K562 (cell line): ENCODE measurements at regions not wholly inside any gene's neighbourhood (a gene's known extent, or its start where the extent isn't known, plus 50 kb on each side); places are given as distances from the start of the nearest gene placed in this dataset.

Experiments used
- ATAC-seq: fragments of 200-7000 bp; cut with Tn5 transposase; 3 replicates; pipeline ENCODE4 v1.9.1; 2020; ENCODE audit warnings: moderate library complexity
- BruUV-seq: library from RNA; stranded (reverse); fragments of 400-500 nt; replicated peaks from 2 replicates; lab custom pipeline; 2021; lab: Mats Ljungman, UMichigan
- CTCF ChIA-PET: fragments of 300-600 bp; formaldehyde crosslinking; extraction: SDS; loops from one replicate; lab custom pipeline; 2021; ENCODE audit warnings: low intra/inter-chr PET ratio; lab: Yijun Ruan, JAX
- POLR2A ChIA-PET: fragments of 300-600, 350-650 bp; sonication (Branson Sonifier 250); formaldehyde crosslinking; extraction: SDS; loops from one replicate; lab custom pipeline; 2021; ENCODE audit warnings: antibody characterized with exemption, inconsistent platforms; lab: Yijun Ruan, JAX
- DNase-seq, 4 experiments: peaks; one replicate each; pipeline versions ENCODE4 v3.0.0 to v3.0.0-alpha.2; 2011 to 2018; ENCODE audit warnings: low spot score in 3 of 4, mixed read lengths in 3 of 4; ENCODE audit errors: extremely low read depth in 1 of 4
- FAIRE-seq: peaks from 2 replicates; lab custom pipeline; 2011; peaks lifted over from hg19 to GRCh38; lab: Jason Lieb, UNC
- H2AFZ ChIP-seq: 2 replicates; pipeline ENCODE4 v1.6.0; 2011; ENCODE audit warnings: low read depth, low read length, control low read depth, inconsistent platforms
- H3K27ac ChIP-seq: fragments of 200-600 bp; 3 replicates; pipeline ENCODE4 v1.8.0; 2011; ENCODE audit warnings: low read depth, mild to moderate bottlenecking, control low read depth, inconsistent platforms, low read length, moderate library complexity, mixed read lengths; ENCODE audit errors: extremely low read depth
- H3K27me3 ChIP-seq, 2 experiments: fragments of 300-600 bp in 1 of 2; 2 replicates in 1 of 2; 3 replicates in 1 of 2; pipeline versions ENCODE4 v1.6.0 to v1.8.0; 2011; ENCODE audit warnings: inconsistent platforms in 2 of 2, low read length in 2 of 2, mild to moderate bottlenecking in 1 of 2, mixed read lengths in 1 of 2, moderate library complexity in 1 of 2; ENCODE audit not compliant: control insufficient read depth in 2 of 2, insufficient read depth in 2 of 2
- H3K36me3 ChIP-seq: fragments of 300-600 bp; 3 replicates; pipeline ENCODE4 v1.8.0; 2011; ENCODE audit warnings: mild to moderate bottlenecking, low read length, inconsistent platforms; ENCODE audit not compliant: control insufficient read depth, insufficient read depth
- H3K4me1 ChIP-seq, 2 experiments: fragments of 200-600 bp in 1 of 2; replicated peaks in 1 of 2; 2 replicates in 1 of 2; 3 replicates in 1 of 2; pipeline versions ENCODE4 v1.5.1 to v1.8.0; 2011; ENCODE audit warnings: inconsistent platforms in 2 of 2, low read length in 2 of 2, mild to moderate bottlenecking in 1 of 2, mixed read lengths in 1 of 2, moderate library complexity in 1 of 2; ENCODE audit not compliant: control insufficient read depth in 2 of 2, insufficient read depth in 2 of 2
- H3K4me2 ChIP-seq: 2 replicates; pipeline ENCODE4 v1.6.1; 2011; ENCODE audit warnings: low read length, control low read depth, inconsistent platforms, mixed read lengths; ENCODE audit not compliant: insufficient read depth
- H3K4me3 ChIP-seq: fragments of 200-600 bp; sonication (generic), shearing (Covaris generic); 2 replicates; pipeline ENCODE4 v1.5.1; 2016; ENCODE audit warnings: control low read depth, inconsistent platforms
- H3K79me2 ChIP-seq: fragments of 200-600 bp; 3 replicates; pipeline ENCODE4 v1.8.0; 2011; ENCODE audit warnings: low read length, inconsistent platforms; ENCODE audit not compliant: control insufficient read depth, insufficient read depth
- H3K9ac ChIP-seq, 2 experiments: 2 replicates each; pipeline versions ENCODE4 v1.6.0 to v1.6.1; 2011; ENCODE audit warnings: low read depth in 2 of 2, low read length in 2 of 2, control low read depth in 1 of 2, inconsistent platforms in 1 of 2, mild to moderate bottlenecking in 1 of 2, mixed read lengths in 1 of 2; ENCODE audit not compliant: insufficient read depth in 1 of 2
- H3K9me1 ChIP-seq: one replicate; pipeline ENCODE4 v1.6.0; 2011; ENCODE audit warnings: inconsistent platforms, mild to moderate bottlenecking, low read length, moderate library complexity; ENCODE audit not compliant: control insufficient read depth, insufficient read depth
- H3K9me3 ChIP-seq: replicated peaks from 2 replicates; pipeline ENCODE4 v1.5.1; 2011; ENCODE audit warnings: low read depth, low read length, inconsistent platforms; ENCODE audit not compliant: control insufficient read depth, insufficient read depth
- H4K20me1 ChIP-seq: replicated peaks from 2 replicates; pipeline ENCODE4 v1.6.1; 2011; ENCODE audit warnings: low read length, inconsistent platforms, mixed read lengths; ENCODE audit not compliant: control insufficient read depth, insufficient read depth
- BACH1 ChIP-seq: fragments of 200-800 bp; sonication (Bioruptor generic); IDR thresholded peaks from 2 replicates; pipeline ENCODE4 v1.6.1; 2016; ENCODE audit warnings: missing genetic modification characterization, missing compliant biosample characterization
- CHD1 ChIP-seq: fragments of 200-600 bp; sonication (generic); IDR thresholded peaks from one replicate; pipeline ENCODE4 v1.6.1; 2012; ENCODE audit warnings: mild to moderate bottlenecking, moderate library complexity, low read length, inconsistent platforms
- EZH2 ChIP-seq: IDR thresholded peaks from 2 replicates; pipeline ENCODE4 v1.6.1; 2012; ENCODE audit warnings: low read depth, mild to moderate bottlenecking, inconsistent platforms, low read length, borderline replicate concordance
- ILK ChIP-seq: fragments of 450-650 bp; IDR thresholded peaks from 2 replicates; pipeline ENCODE4 v1.6.1; 2016; ENCODE audit warnings: missing genetic modification characterization, low read depth, mild to moderate bottlenecking, missing compliant biosample characterization, moderate library complexity, borderline replicate concordance
- KAT8 ChIP-seq: fragments of 450-650 bp; IDR thresholded peaks from 2 replicates; pipeline ENCODE4 v1.6.1; 2016; ENCODE audit warnings: low read depth, mild to moderate bottlenecking
- MAFK ChIP-seq: IDR thresholded peaks from 2 replicates; pipeline ENCODE4 v1.6.1; 2011; ENCODE audit warnings: low read length, improper control_type of control experiment
- MBD2 ChIP-seq: sonication (generic); IDR thresholded peaks from 2 replicates; pipeline ENCODE4 v1.6.1; 2016; ENCODE audit warnings: low read depth, borderline replicate concordance
- NR2F6 ChIP-seq: fragments of 450-650 bp; formaldehyde crosslinking; IDR thresholded peaks from 2 replicates; pipeline ENCODE4 v1.4.0; 2020; ENCODE audit warnings: mild to moderate bottlenecking
- PML ChIP-seq: IDR thresholded peaks from 2 replicates; pipeline ENCODE4 v1.6.1; 2012; ENCODE audit warnings: low read length, inconsistent platforms
- RFX7 ChIP-seq: fragments of 250-450 bp; sonication (Bioruptor Pico); IDR thresholded peaks from 2 replicates; pipeline ENCODE4 v1.5.1; 2021; ENCODE audit warnings: mild to moderate bottlenecking
- SAFB ChIP-seq: fragments of 200-400 bp; formaldehyde crosslinking; IDR thresholded peaks from 2 replicates; pipeline ENCODE4 v1.6.1; 2017; ENCODE audit warnings: low read depth, low read length, borderline replicate concordance
- SMARCA4 ChIP-seq: fragments of 450-650 bp; IDR thresholded peaks from 2 replicates; pipeline ENCODE4 v1.6.1; 2016
- SNRNP70 ChIP-seq: fragments of 200-400 bp; formaldehyde crosslinking; optimal IDR thresholded peaks from 2 replicates; pipeline ENCODE3; 2017; ENCODE audit warnings: low read depth, low read length
- SP1 ChIP-seq: sonication (generic); formaldehyde crosslinking; IDR thresholded peaks from 2 replicates; pipeline ENCODE4 v1.8.1; 2022; ENCODE audit warnings: mild to moderate bottlenecking, missing genetic modification reagents
- TCF7 ChIP-seq: sonication (generic); IDR thresholded peaks from 2 replicates; pipeline ENCODE4 v1.6.1; 2016; ENCODE audit warnings: antibody characterized with exemption, borderline replicate concordance
- ZFP36 ChIP-seq: fragments of 150-350 bp; IDR thresholded peaks from 2 replicates; pipeline ENCODE4 v1.6.1; 2018; ENCODE audit warnings: low read length, low read depth; ENCODE audit not compliant: partially characterized antibody
- ZNF354B ChIP-seq: fragments of 250-450 bp; sonication (Bioruptor Pico); IDR thresholded peaks from 2 replicates; pipeline ENCODE4 v1.4.0; 2020
- WGBS: fragments of 100-300 bp; shearing (Covaris generic); methylation state at CpG from one replicate; pipeline ENCODE4 v1.1.6; 2016; ENCODE audit warnings: low coverage, mixed read lengths; ENCODE audit not compliant: insufficient coverage; ENCODE audit errors: missing lambda C conversion rate; 5-methylcytosine and 5-hydroxymethylcytosine counted together
- in situ Hi-C: fragments of 300-500 bp; cut with MboI; formaldehyde crosslinking; loops from 4 replicates; pipeline ENCODE4 v1.15.0; 2018; ENCODE audit warnings: inconsistent platforms, mixed read lengths
- intact Hi-C: fragments of 100-400 bp; cut with micrococcal nuclease; formaldehyde crosslinking; loops from 2 replicates; pipeline ENCODE4 v1.14.2; 2022
- TF ChIP-seq, protein P1 (sequence below): fragments of 200-800 bp; sonication (Bioruptor generic); IDR thresholded peaks from 2 replicates; pipeline ENCODE4 v1.6.1; 2017; ENCODE audit warnings: missing genetic modification characterization, missing compliant biosample characterization

- no peak for ATAC-seq
- in situ Hi-C loops = no loop called here
- no TSS peak for BruUV-seq
These were observed 610.1 kb downstream of the PCDH19 start for GRCh38 chrX:99800016-99800415.

DNA sequence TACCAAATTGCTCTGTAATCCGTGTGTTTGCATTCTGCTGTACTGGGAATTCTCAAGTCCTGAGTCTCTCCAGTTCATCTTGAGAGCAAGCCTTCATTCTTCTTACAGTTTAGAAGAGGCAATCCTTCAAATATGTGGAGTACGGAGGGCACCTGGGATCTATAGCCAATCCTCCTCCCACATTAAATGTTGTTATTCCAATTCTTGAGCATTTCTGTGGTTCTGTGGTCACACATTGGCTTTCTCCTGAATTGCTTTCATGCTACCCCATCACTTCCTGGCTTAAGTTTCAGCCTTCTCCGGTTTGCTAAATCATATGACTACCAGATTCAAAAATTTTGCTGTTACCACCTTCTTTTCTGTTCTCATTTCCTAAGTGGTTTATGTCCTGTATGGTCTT lies 611.1 kb downstream of the PCDH19 start:
- Histone ChIP-seq H3K9me1 (no peaks in the 10 kb centered on the region), H3K9ac (no peak overlapping the region), H3K27ac (no peak overlapping the region), H3K4me1 (no peaks in the 10 kb centered on the region), H2AFZ (no peak overlapping the region), H4K20me1 (no peaks in the 10 kb centered on the region), H3K79me2 (no peaks in the 10 kb centered on the region), H3K27me3 (no peaks in the 10 kb centered on the region), H3K4me3 (no peak overlapping the region), H3K4me2 (no peak overlapping the region), H3K36me3 (no peaks in the 10 kb centered on the region), H3K9me3 (no peaks in the 10 kb centered on the region)
- no peak for FAIRE-seq
- no TSS peak for BruUV-seq
- DNase-seq = no peak
- in situ Hi-C loops (no loop called here), intact Hi-C loops (no loop called here)
- ATAC-seq = no peak
- POLR2A ChIA-PET = no interaction called here
- CTCF ChIA-PET = no interaction called here
- 0% methylated on average over 2 of the region's 3 CpGs for WGBS
- TF ChIP-seq NR2F6 (CRISPR knock-in tag) (no peak), SMARCA4 (no peak), MAFK (no peak), BACH1 (no peak), SP1 (no peak), ILK (tag) (no peak), KAT8 (no peak), CHD1 (no peak), SNRNP70 (no peak), ZNF354B (CRISPR knock-in tag) (no peak), EZH2 (no peak), MBD2 (no peak), RFX7 (CRISPR knock-in tag) (no peak), ZFP36 (no peak), TCF7 (no peak), SAFB (no peak)
- TF ChIP-seq, protein P1, sequence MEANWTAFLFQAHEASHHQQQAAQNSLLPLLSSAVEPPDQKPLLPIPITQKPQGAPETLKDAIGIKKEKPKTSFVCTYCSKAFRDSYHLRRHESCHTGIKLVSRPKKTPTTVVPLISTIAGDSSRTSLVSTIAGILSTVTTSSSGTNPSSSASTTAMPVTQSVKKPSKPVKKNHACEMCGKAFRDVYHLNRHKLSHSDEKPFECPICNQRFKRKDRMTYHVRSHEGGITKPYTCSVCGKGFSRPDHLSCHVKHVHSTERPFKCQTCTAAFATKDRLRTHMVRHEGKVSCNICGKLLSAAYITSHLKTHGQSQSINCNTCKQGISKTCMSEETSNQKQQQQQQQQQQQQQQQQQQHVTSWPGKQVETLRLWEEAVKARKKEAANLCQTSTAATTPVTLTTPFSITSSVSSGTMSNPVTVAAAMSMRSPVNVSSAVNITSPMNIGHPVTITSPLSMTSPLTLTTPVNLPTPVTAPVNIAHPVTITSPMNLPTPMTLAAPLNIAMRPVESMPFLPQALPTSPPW (CRISPR knock-in tag) = no peak

More at GRCh38 chrX:99800016-99800415, 610.1 kb downstream of the PCDH19 start:
- FAIRE-seq = no peak
- H4K20me1 ChIP-seq = no peaks in the 10 kb centered on the region
- ChIA-PET POLR2A (no interaction called here), CTCF (no interaction called here)
- no peaks in the 10 kb centered on the region for H3K4me1 ChIP-seq
- 0% methylated on average over 1 of the region's 1 CpG for WGBS
- no peaks in the 10 kb centered on the region for H3K9me3 ChIP-seq
- no peak overlapping the region for H3K27ac ChIP-seq
- H3K4me3 ChIP-seq = no peak overlapping the region
- H3K4me2 ChIP-seq = no peak overlapping the region
- H3K9ac ChIP-seq = no peak overlapping the region
- intact Hi-C loops = no loop called here
- no peak overlapping the region for H2AFZ ChIP-seq
- H3K9me1 ChIP-seq = no peaks in the 10 kb centered on the region
- H3K27me3 ChIP-seq = no peaks in the 10 kb centered on the region
- H3K79me2 ChIP-seq = no peaks in the 10 kb centered on the region
- DNase-seq = no peak
- no peak for TF ChIP-seq PML
- no peaks in the 10 kb centered on the region for H3K36me3 ChIP-seq
